IPS DF 6.9 (cell line): ENCODE measurements at regions not wholly inside any gene's neighbourhood (a gene's known extent, or its start where the extent isn't known, plus 50 kb on each side); places are given as distances from the start of the nearest gene placed in this dataset.

Experiments used
- DNase-seq: peaks from one replicate; pipeline ENCODE4 v3.0.0-alpha.2; 2013; ENCODE audit warnings: low read depth, low spot score
- H3K27ac ChIP-seq: one replicate; pipeline ENCODE4 v1.5.1; 2013; ENCODE audit warnings: low read length, control low read depth
- H3K27me3 ChIP-seq: 2 replicates; pipeline ENCODE4 v1.6.1; 2013; ENCODE audit warnings: mild to moderate bottlenecking, low read length; ENCODE audit not compliant: control insufficient read depth, insufficient read depth
- H3K36me3 ChIP-seq: 2 replicates; pipeline ENCODE4 v1.6.1; 2013; ENCODE audit warnings: low read length; ENCODE audit not compliant: control insufficient read depth, insufficient read depth
- H3K4me1 ChIP-seq: 2 replicates; pipeline ENCODE4 v1.6.1; 2013; ENCODE audit warnings: low read length; ENCODE audit not compliant: control insufficient read depth, insufficient read depth
- H3K4me3 ChIP-seq: 2 replicates; pipeline ENCODE4 v1.5.1; 2013; ENCODE audit warnings: mild to moderate bottlenecking, low read length
- H3K9me3 ChIP-seq: 2 replicates; pipeline ENCODE4 v1.6.1; 2013; ENCODE audit warnings: low read length, inconsistent platforms; ENCODE audit not compliant: control insufficient read depth, insufficient read depth
- WGBS: extraction: QIAGEN DNeasy Blood & Tissue Kit; methylation state at CpG from one replicate; pipeline ENCODE4 v1.1.7; 2013; ENCODE audit warnings: mixed read lengths, missing lambda C conversion rate; ENCODE audit not compliant: insufficient read length, insufficient coverage; 5-methylcytosine and 5-hydroxymethylcytosine counted together

DNA sequence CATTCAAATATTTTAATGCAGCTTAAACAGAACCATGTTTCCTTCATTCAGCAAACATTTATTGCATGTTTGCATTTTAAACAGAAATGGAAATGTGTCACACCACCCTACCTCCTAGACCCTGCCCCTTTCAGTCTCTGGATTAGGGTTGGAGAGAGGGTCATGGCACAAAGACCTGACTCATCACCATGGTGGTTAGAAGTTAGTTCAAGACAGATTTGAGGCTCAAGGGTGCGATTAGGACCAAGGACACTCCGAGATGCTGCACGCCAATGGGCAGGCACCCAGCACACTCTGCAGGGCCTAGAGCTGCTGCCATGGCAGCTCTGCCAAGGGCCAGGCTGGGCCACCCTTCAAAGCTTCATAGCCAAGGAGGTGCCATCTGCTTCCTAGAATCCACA lies 86.9 kb downstream of the NAV1 start:
- Histone ChIP-seq H3K27ac (no peak overlapping the region), H3K9me3 (no peaks in the 10 kb centered on the region), H3K4me1 (peaks cover 2% of the 10 kb centered on the region; the same call in 1 of the 2 replicates), H3K27me3 (no peaks in the 10 kb centered on the region), H3K36me3 (no peaks in the 10 kb centered on the region), H3K4me3 (no peak overlapping the region)
- no peak for DNase-seq
- WGBS: no CpG with 5 or more reads among the region's 3 CpGs

DNA sequence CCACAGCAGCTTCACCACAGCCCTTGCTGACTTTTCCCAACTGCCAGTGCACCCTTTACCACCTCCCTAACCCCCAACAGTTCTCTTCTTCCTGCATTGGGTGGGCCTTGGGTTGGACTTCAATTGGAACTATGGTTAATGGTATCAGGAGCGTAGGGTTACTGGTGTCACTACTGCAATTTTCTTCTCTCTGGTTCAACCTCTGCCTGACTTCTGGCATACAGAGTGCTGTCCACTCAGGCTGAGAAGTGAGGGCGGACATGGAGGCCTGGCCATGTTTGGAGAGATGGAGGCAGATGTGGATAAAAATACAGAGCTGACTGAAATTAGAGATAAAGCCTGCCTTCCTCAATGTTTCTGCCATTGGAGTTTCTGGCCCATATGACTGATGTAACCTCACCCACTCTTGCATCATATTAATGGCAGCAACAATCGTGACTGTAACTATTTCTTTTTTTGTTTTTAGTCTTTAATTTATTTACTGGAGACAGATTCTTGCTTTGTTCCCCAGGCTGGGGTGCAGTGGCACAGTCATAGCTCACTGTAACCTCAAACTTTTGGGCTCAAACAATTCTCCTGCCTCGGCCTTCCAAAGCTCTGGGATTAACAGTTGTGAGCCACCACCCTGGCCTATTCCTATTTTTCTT lies 87.8 kb downstream of the NAV1 start:
- Histone ChIP-seq H3K9me3 (no peaks in the 10 kb centered on the region), H3K4me1 (peaks cover 2% of the 10 kb centered on the region; the same call in 1 of the 2 replicates), H3K27ac (no peak overlapping the region), H3K36me3 (no peaks in the 10 kb centered on the region), H3K4me3 (no peak overlapping the region), H3K27me3 (no peaks in the 10 kb centered on the region)
- no CpG with 5 or more reads among the region's 4 CpGs for WGBS
- DNase-seq: no peak

DNA sequence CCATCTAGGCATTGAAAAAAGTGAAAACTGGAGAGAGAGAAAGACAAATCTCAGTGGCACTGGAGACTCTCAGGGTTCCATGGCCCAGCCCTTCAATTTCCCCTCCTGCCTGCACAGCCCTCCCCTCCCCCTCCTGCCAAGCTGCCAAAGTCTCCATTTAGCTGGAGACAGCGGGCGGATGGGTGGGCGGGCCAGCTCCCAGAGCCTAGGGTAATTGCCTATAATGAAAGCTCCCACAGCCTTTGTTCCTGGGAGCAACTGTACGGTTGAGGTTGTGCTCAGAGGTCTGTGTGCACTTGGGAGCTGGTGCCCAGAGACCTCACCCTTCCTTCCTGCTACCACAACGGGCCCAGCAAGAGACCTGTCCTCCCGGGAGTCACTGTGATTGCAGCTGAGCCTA lies 89.6 kb downstream of the NAV1 start:
- WGBS: no CpG with 5 or more reads among the region's 6 CpGs
- no peak overlapping the region for H3K4me3 ChIP-seq
- no peak overlapping the region for H3K27ac ChIP-seq
- no peak for DNase-seq
- no peaks in the 10 kb centered on the region for H3K36me3 ChIP-seq
- H3K4me1 ChIP-seq: peaks cover 2% of the 10 kb centered on the region; the same call in 1 of the 2 replicates
- no peaks in the 10 kb centered on the region for H3K9me3 ChIP-seq
- H3K27me3 ChIP-seq: no peaks in the 10 kb centered on the region

GRCh38 chr1:201630582-201630981 lies 91.7 kb downstream of the NAV1 start:
- DNase-seq: no peak
- WGBS: no CpG with 5 or more reads among the region's 6 CpGs
- peaks cover 2% of the 10 kb centered on the region; the same call in 1 of the 2 replicates for H3K4me1 ChIP-seq
- no peak overlapping the region for H3K27ac ChIP-seq
- H3K9me3 ChIP-seq: no peaks in the 10 kb centered on the region
- no peak overlapping the region for H3K4me3 ChIP-seq
- no peaks in the 10 kb centered on the region for H3K36me3 ChIP-seq
- no peaks in the 10 kb centered on the region for H3K27me3 ChIP-seq

- WGBS: no CpG with 5 or more reads among the region's 7 CpGs
- Histone ChIP-seq H3K27ac (no peak overlapping the region), H3K36me3 (no peaks in the 10 kb centered on the region), H3K4me1 (peaks cover 4% of the 10 kb centered on the region; the same call in 1 of the 2 replicates), H3K9me3 (no peaks in the 10 kb centered on the region), H3K4me3 (no peak overlapping the region), H3K27me3 (no peaks in the 10 kb centered on the region)
- DNase-seq: no peak
Measured at GRCh38 chr1:201631037-201631436, 92.1 kb downstream of the NAV1 start.

DNA sequence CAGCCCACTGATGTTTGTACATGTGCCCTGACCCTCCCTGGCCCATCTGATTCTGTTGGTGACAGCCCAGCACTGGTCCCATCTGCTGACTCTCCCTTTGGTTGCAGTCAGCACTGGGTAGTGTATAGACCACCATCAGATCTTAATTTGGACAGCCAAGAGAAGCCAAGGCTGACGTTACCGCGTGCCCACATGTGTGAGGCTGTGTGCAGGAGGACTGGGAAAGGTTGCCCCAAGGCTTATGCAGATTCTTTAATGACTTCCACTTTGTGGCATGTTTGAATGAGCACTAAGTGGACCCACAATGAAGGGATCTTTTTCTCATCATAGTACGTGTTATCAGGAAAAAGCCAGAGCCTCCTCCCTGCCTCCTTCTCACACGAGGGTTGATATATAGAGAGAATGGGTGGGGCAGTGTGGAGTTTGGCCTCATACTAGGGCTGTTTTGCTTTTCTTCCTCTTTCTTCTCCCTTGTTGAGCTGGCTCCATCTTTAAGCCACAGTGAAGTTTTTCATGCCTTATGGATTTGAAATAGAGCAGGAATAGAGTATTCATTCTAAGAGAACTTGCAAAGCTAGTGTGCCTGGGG lies 93.5 kb downstream of the NAV1 start:
- Histone ChIP-seq H3K36me3 (no peaks in the 10 kb centered on the region), H3K4me1 (peaks cover 4% of the 10 kb centered on the region; the same call in 1 of the 2 replicates), H3K4me3 (no peak overlapping the region), H3K9me3 (no peaks in the 10 kb centered on the region), H3K27ac (no peak overlapping the region), H3K27me3 (no peaks in the 10 kb centered on the region)
- DNase-seq: no peak
- WGBS: no CpG with 5 or more reads among the region's 5 CpGs

DNA sequence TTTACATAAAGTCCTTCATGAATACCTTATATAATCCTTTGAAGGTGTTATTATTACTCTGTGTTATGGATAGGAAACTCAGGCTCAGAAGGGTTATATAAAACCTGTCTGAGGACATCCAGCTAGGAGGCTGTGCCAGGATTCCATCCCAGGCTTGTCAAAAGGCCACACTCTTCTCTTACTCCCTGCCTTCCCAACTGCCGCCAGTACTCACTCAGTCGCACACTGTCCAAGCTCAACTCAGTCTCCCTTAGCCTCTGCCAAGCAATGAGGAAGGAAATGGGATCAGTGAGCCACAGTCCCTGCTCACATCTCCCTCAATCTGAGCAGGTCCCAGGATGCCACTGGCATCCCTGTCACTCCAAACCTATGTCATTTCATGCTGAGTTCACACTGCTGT lies 94.4 kb downstream of the NAV1 start:
- Histone ChIP-seq H3K27me3 (no peaks in the 10 kb centered on the region), H3K27ac (no peak overlapping the region), H3K9me3 (no peaks in the 10 kb centered on the region), H3K4me1 (peaks cover 4% of the 10 kb centered on the region; the same call in 1 of the 2 replicates), H3K36me3 (no peaks in the 10 kb centered on the region), H3K4me3 (no peak overlapping the region)
- no peak for DNase-seq
- no CpG with 5 or more reads among the region's 2 CpGs for WGBS

GRCh38 chr1:201633811-201634210 lies 94.9 kb downstream of the NAV1 start:
- no CpG with 5 or more reads among the region's 5 CpGs for WGBS
- DNase-seq: no peak

DNA sequence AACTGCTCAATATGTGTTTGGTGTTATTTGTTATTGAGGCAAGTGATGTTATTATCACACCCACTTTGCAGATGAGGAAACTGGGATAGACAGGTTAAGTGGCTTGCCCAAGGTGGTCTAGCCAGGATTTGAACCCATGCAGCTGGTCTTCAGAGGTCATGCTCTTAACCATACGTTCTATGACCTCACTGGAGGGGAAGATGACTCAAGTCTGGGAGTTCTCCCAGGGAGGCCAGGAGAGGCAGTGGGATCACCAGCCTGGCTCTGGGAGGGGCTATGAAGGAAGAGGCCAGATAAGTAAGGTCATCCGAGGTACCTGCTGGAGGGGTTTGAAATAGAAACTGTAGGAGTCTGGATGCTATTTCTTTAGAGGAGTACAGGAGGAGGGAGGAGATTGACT lies 95.3 kb downstream of the NAV1 start:
- no peaks in the 10 kb centered on the region for H3K36me3 ChIP-seq
- H3K4me1 ChIP-seq: 0 out of 2 replicates have a peak, but pooled peaks cover 2% of the 10 kb centered on the region
- H3K27ac ChIP-seq: no peak overlapping the region
- no CpG with 5 or more reads among the region's 2 CpGs for WGBS
- no peak overlapping the region for H3K4me3 ChIP-seq
- H3K27me3 ChIP-seq: no peaks in the 10 kb centered on the region
- DNase-seq: no peak
- no peaks in the 10 kb centered on the region for H3K9me3 ChIP-seq

More at GRCh38 chr1:201633811-201634210, 94.9 kb downstream of the NAV1 start:
- H3K9me3 ChIP-seq: no peaks in the 10 kb centered on the region
- H3K36me3 ChIP-seq: no peaks in the 10 kb centered on the region
- no peak overlapping the region for H3K4me3 ChIP-seq
- no peak overlapping the region for H3K27ac ChIP-seq
- 0 out of 2 replicates have a peak, but pooled peaks cover 2% of the 10 kb centered on the region for H3K4me1 ChIP-seq
- no peaks in the 10 kb centered on the region for H3K27me3 ChIP-seq

DNA sequence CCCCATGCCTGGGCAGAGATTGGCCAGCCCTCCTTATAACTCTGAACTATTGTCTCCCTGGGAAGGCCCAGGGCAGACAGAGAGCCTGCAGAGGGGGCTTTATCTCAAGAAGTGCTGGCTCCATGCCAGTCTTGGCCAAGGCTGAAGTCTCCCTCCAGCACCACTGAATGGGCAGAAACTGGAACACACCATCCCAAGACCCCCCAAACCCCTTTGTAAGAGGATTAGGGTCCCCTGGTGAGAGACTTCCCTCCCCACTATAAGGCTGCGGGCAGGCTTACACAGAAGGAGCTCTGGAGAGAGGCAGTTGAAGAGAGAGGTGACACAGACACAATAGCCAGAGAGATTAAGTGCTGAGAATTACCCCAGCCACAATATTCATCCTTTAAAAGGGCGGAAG lies 97.2 kb downstream of the NAV1 start:
- no CpG with 5 or more reads among the region's 2 CpGs for WGBS

More for the DNA sequence above, 97.2 kb downstream of the NAV1 start:
- DNase-seq: no peak
- Histone ChIP-seq H3K27ac (no peak overlapping the region), H3K27me3 (no peaks in the 10 kb centered on the region), H3K4me3 (no peak overlapping the region), H3K36me3 (no peaks in the 10 kb centered on the region), H3K4me1 (0 out of 2 replicates have a peak, but pooled peaks cover 2% of the 10 kb centered on the region), H3K9me3 (no peaks in the 10 kb centered on the region)
